ENCODE measurements at regions not wholly inside any gene's neighbourhood (a gene's known extent, or its start where the extent isn't known, plus 50 kb on each side); places are given as distances from the start of the nearest gene placed in this dataset.
"Not testable (repeated sequence)": the region's sequence is repeated elsewhere in the genome, so short reads cannot be mapped to it uniquely, and the experiment has no call there.

DNA sequence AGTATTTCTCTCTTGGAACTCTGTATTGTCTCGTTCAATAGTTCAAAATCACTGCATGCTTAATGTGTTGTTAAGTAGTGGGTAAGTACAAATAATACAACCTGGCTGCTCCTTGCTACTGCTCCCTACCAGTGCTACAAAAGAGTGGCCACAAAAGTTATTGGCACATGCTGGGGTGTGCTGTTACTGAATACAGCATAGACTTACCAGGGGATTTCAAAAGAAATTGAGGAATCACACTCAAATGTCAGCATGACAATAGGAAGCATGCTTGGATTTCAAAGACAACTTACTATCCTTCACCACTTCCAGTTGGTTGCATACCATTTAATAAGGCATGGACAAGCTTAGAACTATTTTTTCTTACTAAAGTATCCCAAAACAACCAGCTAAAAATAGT lies 1041.3 kb upstream of the SPRY2 start:
- in situ Hi-C loops (cut with HindIII; ENCODE audit: low sequenced_read_pairs), result no loop called here

DNA sequence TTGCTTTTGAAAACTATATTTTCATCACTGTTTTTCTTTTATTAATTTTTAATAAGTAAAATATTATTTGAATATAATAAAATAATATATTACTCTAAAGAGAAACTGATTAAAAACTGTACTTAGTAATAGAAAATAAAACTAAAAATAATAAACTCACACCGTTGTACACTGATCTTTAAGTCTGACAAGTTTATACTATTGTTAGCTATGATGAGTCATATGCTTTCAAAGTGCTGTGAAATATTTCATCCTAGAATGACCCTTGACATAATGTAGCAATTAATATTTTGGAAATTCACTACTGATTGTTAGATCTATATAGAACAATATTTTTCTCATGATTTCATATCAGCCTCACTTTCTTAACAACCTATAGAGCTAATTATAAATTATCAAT lies 1040.6 kb upstream of the SPRY2 start:
- in situ Hi-C loops (cut with HindIII; ENCODE audit: low sequenced_read_pairs), result no loop called here

DNA sequence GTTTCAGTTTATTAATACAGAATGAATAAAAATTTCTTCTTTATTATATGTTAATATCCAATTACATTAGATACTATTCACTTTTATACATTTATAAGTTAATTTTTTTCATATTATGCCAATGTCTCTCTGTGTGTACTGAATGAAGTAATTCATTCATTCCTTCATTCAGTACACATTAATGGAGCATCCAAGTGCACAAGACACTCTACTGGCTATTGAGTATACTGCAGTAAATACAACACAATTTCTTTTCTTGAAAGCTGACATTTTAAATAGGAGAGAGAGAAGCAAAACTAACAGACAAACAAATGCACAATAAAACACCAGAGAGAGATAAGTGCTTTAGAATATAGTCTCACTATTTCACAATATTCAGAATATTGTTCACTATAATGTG lies 1038.3 kb upstream of the SPRY2 start:
- in situ Hi-C loops (cut with HindIII; ENCODE audit: low sequenced_read_pairs), result no loop called here

DNA sequence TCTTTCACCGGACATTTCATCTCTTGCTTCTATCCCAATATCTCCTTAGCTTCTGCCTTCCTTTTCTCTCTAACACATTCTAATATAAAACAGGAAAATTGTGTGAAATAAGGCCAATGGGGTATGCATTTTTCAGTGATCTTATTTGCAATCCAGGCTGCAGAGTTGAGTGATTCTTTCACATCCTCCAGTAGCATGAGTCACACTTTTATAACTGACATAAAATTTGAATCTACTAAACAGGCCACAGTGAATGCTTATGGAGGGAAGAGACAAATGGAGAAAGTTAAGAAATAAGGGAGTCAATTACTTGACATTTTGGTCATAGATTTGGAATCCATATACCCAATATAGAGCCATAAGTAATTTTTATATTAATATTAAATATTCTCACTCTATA lies 1037.0 kb upstream of the SPRY2 start:
- in situ Hi-C loops (cut with HindIII; ENCODE audit: low sequenced_read_pairs), result no loop called here

DNA sequence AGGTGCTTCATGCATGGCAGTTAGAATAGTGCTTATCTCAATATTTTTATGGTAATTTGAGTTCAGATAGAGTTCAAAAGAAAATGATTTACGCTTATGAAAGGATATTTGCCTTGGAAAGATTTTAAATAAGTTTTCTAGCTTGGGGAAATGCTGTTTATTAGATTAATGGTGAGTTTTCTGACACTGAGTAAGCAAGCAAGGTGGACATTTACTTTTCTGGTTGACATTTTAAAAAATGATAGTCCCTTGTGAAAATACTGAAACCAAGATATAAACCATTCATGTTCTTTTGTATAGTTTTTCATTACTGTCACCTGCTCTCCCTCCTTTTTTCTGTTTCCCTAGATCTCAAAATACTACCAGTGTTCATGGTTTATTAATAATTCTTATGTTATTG lies 1034.8 kb upstream of the SPRY2 start:
- in situ Hi-C loops (cut with HindIII; ENCODE audit: low sequenced_read_pairs), result no loop called here

DNA sequence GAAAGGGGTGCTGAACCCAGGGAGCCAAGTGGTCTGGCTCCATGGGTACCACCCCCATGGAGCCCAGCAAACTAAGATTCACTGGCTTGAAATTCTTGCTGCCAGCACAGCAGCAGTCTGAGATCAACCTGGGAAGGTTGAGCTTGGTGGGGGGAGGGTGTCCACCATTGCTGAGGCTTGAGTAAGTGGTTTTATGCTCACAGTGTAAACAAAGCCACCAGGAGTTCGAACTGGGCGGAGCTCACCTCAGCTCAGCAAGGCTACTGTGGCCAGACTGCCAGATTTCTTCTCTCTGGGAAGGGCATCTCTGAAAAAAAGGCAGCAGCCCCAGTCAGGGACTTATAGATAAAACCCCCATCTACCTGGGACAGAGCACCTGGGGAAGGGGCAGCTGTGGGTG lies 1021.8 kb upstream of the SPRY2 start:
- in situ Hi-C loops (cut with HindIII; ENCODE audit: low sequenced_read_pairs), result not testable (repeated sequence)

DNA sequence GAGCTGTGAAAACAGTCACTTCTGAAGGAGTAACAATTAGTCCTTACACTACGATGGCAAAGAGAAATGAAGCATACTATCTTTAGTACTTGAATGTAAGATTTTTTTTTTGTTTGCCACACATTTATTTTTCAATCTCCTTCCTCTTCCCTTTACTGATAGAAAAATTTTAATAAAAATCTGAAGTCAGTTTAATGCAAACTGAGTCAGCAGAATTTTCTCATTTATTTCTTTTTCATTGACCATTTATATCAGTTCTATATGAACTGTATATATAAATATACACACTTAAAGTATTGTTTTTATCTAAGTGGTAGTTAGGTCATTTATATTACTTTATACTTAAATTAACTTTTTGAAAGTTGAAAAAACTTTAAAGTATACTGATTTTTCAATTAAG lies 1009.1 kb upstream of the SPRY2 start:
- in situ Hi-C loops (cut with HindIII; ENCODE audit: low sequenced_read_pairs), result no loop called here

DNA sequence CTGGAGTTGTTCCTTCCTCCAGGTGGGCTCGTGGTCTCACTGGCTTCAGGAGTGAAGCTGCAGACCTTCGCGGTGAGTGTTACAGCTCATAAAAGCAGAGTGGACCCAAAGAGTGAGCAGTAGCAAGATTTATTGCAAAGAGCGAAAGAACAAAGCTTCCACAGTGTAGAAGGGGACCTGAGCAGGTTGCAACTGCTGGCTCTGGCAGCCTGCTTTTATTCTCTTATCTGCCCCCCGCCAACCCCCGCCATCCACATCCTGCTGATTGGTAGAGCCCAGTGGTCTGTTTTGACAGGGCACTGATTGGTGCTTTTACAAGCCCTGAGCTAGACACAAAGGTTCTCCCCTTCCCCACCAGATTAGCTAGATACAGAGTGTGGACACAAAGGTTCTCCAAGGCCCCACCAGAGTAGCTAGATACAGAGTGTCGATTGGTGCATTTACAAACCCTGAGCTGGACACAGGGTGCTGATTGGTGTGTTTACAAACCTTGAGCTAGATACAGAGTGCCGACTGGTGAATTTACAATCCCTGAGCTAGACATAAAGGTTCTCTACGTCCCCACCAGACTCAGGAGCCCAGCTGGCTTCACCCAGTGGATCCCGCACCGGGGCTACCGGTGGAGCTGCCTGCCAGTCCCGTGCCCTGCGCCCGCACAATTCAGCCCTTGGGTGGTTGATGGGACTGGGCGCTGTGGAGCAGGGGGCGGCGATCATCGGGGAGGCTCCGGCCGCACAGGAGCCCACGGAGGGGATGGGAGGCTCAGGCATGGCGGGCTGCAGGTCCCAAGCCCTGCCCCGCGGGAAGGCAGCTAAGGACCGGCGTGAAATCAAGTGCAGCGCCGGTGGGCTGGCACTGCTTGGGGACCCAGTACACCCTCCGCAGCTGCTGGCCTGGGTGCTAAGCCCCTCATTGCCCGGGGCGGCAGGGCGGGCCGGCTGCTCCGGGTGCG lies 999.5 kb upstream of the SPRY2 start:
- in situ Hi-C loops (cut with HindIII; ENCODE audit: low sequenced_read_pairs), result not testable (repeated sequence)

DNA sequence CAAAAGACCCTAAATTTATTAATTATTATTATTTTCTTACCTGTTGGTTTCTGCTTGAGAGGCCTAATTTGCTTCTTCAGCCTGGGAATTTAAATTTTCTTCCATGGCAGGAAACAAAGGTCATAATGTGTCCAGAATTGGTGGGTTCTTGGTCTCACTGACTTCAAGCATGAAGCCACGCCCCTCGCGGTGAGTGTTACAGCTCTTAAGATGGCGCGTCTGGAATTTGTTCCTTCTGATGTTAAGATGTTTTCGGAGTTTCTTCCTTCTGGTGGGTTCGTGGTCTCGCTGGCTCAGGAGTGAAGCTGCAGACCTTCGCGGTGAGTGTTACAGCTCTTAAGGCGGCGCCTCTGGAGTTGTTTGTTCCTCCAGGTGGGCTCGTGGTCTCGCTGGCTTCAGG lies 998.7 kb upstream of the SPRY2 start:
- in situ Hi-C loops (cut with HindIII; ENCODE audit: low sequenced_read_pairs), result not testable (repeated sequence)

DNA sequence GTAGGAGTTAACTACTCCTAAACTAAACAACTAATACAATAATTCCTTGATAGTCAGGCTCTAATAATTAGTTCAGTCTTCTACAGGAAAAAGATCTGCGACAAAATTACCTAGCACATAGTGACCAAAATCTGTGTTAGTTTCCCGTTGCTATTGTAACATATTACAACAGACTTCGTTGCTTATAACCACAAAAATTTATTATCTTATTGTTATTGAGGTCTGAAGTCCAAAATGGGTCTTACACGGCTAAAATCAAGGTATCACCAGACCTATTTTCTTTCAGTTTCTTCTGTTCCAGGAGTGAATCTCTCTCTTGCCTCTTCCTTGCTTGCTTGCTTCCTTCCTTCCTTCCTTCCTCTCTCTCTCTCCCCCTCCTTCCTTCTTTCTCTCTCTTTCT lies 993.6 kb upstream of the SPRY2 start:
- in situ Hi-C loops (cut with HindIII; ENCODE audit: low sequenced_read_pairs), result no loop called here

DNA sequence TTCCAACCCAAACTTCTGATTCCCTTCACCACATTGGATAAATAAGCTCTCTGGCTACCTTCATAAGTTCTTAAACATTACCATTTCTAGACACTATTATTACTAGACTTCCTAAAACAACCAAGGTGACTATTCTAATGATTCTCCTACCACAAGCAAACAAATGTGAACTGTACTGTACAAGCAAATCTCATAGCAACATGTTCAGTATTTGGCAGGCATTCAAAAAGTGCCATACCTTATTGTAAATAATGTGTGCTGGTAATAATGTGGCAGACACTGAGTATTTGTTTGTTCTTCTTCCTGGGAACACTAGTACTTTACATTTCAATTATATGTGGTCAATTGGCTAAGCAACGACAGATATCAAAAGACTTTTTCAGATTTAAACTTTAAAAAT lies 986.0 kb upstream of the SPRY2 start:
- in situ Hi-C loops (cut with HindIII; ENCODE audit: low sequenced_read_pairs), result no loop called here

DNA sequence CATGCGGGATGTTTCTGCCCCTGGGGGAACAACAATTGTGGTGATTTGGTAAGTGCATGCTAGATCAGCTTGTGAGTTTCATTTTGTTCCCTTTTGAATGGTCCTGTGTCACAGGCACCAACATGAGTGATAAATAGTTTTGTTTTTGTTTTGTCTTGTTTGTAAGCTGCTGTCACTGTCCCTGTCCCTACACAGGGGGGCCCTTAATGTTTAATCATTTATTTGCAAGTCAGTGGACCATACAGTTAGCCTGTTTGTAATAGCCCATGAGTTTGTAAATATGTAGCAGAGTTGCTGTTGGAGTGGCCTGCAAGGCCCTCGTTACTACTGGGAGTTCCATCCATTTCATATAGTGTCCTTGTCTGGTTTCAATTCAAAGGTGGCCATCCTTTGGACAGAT lies 979.6 kb upstream of the SPRY2 start:
- in situ Hi-C loops (cut with HindIII; ENCODE audit: low sequenced_read_pairs), result no loop called here

DNA sequence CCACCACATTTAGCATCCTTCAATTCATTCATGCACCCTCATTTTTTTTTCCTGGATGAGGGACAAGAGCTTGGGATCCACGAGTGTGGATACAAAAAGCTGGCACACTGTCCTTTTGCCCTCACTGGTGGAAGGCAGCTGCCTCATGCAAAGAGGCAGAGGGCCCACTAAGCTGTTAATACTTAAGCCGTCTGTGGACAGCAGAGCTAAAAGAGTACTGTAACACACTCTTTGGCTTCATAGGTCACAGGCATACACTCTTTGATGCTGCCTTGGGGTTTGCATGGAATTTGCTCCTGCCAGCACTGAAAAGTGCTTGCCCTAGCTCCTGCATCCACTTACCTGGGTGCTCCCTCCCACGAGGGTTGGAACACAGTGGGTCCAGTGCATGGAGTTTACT lies 978.4 kb upstream of the SPRY2 start:
- in situ Hi-C loops (cut with HindIII; ENCODE audit: low sequenced_read_pairs), result no loop called here

DNA sequence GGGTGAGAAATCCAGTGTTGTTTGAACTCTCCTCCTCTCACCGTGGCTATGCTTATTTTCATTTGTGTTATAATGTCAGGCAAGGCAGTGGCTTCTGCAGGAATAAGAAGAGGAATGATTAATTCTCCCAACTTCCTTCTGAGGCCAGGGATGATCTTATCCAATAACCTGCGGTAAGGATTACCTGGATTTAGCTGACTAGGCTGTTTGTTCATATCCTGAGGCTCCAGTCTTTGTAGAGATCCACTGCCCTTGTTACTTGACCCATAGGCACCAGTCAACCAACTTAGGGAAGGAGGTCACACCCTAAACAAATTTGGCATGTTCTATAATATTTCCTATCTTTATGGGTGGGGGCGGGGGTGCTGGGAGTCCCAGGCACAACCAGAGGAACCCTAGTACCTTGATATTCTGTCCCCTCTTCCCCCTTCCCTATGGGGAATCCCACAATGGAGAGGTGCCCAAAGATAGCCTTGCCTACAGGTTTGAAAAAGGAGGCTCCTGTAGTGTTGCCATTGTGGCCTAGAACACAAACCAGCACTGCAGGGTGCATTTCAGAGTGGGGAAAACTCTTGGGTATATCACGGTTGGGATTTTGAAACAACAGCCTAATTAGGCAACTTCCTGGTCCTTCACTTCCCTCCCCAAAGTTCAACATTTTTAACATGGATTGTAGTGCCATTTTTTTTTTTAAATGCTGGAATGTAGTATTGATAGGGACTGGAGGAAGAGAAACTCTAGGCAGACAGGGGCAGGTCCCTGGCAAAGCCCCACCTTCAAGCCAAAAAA lies 977.5 kb upstream of the SPRY2 start:
- in situ Hi-C loops (cut with HindIII; ENCODE audit: low sequenced_read_pairs), result no loop called here

DNA sequence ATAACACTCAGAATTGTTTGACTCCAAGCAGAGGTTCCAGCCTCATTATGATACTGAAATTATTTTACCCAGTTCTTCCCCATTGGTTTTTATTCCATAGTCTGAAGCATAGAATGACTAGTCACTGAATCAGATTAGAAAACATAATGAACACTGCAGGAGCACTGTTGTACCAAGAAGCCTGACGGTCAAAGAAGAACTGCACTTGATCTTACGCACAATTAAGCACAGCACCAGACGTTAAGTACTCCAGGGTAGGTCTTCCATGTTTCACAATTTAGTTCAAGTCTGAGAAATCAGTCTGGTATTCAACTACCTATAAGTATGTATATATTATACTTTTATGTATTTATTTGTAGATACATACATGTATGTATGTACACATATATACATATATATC lies 973.5 kb upstream of the SPRY2 start:
- in situ Hi-C loops (cut with HindIII; ENCODE audit: low sequenced_read_pairs), result no loop called here

DNA sequence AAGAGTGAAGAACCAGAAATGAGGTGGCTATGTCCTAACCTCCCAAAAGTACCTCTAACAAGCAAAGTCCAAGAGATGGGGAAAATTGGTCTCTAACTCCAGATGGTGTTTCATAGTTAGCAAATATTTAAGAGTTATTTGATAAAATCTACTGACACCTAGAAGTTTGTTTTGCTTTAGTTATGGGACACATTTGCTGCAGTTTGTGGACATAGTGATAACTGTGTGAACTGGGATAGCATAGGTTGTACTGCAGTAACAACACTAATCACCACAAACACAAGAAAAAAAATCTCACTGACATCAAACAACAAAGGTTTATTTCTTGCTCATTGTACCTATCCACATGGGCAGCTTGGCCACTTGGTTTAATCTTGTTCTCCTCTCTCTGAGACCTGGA lies 965.0 kb upstream of the SPRY2 start:
- in situ Hi-C loops (cut with HindIII; ENCODE audit: low sequenced_read_pairs), result no loop called here

DNA sequence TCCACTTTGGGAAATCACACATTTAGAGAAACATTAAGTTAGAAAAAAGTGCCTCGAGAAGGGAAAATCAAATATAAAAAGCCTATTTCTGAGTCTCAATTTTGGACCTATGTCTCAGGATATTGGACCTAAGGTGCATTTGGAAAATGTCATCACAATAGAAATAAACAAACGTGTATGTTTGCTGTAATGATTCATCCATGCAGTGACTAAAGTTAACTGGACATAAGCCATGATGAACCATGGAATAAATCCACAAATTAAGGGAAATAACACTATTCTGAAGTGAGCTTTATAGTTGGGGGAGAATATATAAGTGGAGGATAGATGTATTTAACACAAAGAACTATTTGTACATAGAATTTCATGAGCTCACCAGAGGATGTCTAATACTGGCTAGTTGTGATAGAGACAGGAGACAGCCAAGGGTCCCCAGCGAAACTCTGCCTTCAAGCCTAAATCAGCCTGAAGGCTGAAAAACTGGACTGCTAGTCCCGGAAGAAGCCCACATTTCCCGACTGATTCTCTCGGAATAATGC lies 963.3 kb upstream of the SPRY2 start:
- in situ Hi-C loops (cut with HindIII; ENCODE audit: low sequenced_read_pairs), result no loop called here

DNA sequence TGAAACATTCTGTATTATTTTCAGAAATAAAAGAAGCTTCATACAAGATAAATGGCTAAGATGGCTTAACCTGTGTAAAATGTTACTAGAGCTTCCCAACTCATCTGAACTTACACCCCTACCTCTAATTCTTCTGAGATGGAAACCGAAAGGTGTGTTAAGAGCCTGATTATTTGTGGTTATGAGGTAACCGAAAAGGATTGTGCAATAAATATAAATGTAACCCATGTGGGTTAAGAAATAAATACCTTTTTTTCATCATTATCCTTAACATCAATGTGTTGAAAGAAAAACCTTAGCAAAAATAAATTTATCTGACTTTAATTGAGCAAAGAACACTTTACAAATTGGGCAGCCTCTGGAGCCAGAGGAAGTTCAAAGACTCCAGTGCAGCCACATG lies 961.8 kb upstream of the SPRY2 start:
- in situ Hi-C loops (cut with HindIII; ENCODE audit: low sequenced_read_pairs), result no loop called here

DNA sequence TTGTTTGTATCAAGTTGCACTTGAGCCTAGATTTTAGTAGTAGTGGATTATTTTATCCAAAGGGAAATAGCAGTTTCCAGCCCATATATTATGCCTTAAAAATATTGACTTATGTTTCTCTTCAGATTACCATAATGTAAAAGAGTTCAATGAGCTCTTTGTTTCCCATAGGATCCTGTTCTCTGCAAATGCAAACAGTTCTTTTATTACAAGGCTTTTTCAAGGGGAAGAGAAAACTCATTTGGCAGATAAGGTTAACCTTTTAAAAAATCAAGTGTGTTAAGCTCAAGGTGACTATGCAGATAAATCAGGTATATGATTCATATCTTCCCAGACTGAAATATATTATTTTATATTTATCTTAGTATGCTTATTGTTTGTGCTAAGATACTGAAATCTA lies 961.2 kb upstream of the SPRY2 start:
- in situ Hi-C loops (cut with HindIII; ENCODE audit: low sequenced_read_pairs), result no loop called here

DNA sequence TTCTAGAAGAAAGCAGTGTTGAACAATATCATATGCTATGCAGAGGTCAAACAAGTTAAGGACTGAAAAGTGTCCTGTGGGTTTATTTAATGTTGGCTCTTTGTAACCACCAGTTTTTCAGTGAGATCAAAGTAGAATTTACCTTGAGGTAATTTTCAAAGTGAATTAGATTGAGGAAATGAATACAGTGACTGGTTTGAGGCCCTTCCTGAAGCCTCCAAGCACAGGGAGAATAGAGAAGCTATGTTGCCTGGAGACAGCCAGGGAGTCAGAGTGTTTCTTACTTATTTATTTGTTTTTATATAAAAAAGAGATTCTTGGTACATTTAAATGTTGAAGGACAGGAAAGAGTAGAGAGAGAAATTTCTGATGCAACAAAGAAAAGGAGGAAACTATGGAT lies 954.3 kb upstream of the SPRY2 start:
- in situ Hi-C loops (cut with HindIII; ENCODE audit: low sequenced_read_pairs), result no loop called here

DNA sequence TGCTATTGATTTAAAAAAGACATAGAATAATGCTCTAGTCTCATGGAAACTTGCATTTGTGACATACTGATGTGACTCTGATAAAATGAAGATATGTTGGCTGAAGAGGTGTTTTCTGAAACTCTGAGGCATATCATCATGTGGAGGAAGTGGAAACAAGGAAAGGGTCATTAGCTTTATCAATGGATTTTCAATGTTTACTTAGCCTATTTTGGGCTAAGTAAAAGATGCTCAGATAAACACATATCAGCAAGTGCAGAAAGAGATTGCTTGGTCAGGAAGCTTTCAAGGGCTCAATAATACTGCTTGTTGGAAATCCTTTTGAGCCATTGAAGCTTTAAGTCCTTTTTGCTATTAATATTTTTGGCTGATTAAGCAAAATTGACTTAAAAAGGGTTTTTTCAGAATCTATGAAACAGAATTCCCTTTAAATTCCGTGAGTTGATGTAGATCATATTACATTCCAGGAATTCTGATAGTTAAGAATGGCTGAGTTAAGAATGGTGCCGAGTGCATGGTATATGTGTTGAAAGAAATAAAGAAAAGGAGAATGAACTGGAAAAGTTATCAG lies 952.8 kb upstream of the SPRY2 start:
- in situ Hi-C loops (cut with HindIII; ENCODE audit: low sequenced_read_pairs), result no loop called here

DNA sequence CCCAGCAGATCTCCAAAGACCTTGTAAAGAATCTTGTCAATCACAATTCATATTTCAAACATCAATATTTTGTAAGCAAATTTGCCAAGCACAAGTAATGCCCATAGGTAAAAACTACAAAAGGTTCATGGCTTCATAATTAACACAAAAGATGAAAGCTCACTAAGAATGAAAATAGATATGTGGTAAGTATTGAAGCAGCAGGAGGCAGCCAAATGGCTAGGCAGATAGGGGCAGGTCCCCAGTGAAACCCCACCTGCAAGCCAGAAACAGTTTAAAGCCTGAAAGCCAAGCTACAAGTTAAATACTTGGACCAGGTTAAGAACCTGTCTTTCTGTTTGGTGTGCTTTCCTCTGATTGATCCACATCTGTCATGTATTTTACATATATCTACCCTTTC lies 942.6 kb upstream of the SPRY2 start:
- in situ Hi-C loops (cut with HindIII; ENCODE audit: low sequenced_read_pairs), result no loop called here

Data from endothelial cell of hepatic sinusoid (primary cell).